HEK293 (cell line): ENCODE measurements at regions not wholly inside any gene's neighbourhood (a gene's known extent, or its start where the extent isn't known, plus 50 kb on each side); places are given as distances from the start of the nearest gene placed in this dataset.

Source experiments
- CTCF ChIP-seq: fragments of 450-650 bp; formaldehyde crosslinking; IDR thresholded peaks from 2 replicates; pipeline ENCODE4 v1.5.1; 2016; ENCODE audit warnings: missing biosample characterization, missing genetic modification characterization
- ZNF311 ChIP-seq: fragments of 450-650 bp; formaldehyde crosslinking; IDR thresholded peaks from 2 replicates; pipeline ENCODE4 v1.5.1; 2017; ENCODE audit warnings: missing biosample characterization, missing genetic modification characterization, borderline replicate concordance
- ZNF394 ChIP-seq: fragments of 450-650 bp; formaldehyde crosslinking; IDR thresholded peaks from 2 replicates; pipeline ENCODE4 v1.5.1; 2016; ENCODE audit warnings: missing biosample characterization, missing genetic modification characterization, mild to moderate bottlenecking, moderate library complexity, borderline replicate concordance
- ZNF626 ChIP-seq: fragments of 450-650 bp; sonication (Bioruptor Pico); formaldehyde crosslinking; IDR thresholded peaks from 2 replicates; pipeline ENCODE4 v1.5.1; 2018; ENCODE audit warnings: missing biosample characterization, missing genetic modification characterization, inconsistent platforms
- TF ChIP-seq, protein P1 (sequence below): fragments of 450-650 bp; formaldehyde crosslinking; IDR thresholded peaks from 2 replicates; pipeline ENCODE4 v1.5.1; 2016; ENCODE audit warnings: missing biosample characterization, missing genetic modification characterization
- TF ChIP-seq, protein P2 (sequence below): fragments of 450-650 bp; formaldehyde crosslinking; IDR thresholded peaks from 2 replicates; pipeline ENCODE4 v1.5.1; 2017; ENCODE audit warnings: missing biosample characterization, mild to moderate bottlenecking, missing genetic modification characterization, moderate library complexity

- TF ChIP-seq ZNF626 (tag by site-specific recombination), result no peak
- no peak for TF ChIP-seq ZNF394 (tag by site-specific recombination)
- no peak for TF ChIP-seq ZNF311
- TF ChIP-seq, protein P1, sequence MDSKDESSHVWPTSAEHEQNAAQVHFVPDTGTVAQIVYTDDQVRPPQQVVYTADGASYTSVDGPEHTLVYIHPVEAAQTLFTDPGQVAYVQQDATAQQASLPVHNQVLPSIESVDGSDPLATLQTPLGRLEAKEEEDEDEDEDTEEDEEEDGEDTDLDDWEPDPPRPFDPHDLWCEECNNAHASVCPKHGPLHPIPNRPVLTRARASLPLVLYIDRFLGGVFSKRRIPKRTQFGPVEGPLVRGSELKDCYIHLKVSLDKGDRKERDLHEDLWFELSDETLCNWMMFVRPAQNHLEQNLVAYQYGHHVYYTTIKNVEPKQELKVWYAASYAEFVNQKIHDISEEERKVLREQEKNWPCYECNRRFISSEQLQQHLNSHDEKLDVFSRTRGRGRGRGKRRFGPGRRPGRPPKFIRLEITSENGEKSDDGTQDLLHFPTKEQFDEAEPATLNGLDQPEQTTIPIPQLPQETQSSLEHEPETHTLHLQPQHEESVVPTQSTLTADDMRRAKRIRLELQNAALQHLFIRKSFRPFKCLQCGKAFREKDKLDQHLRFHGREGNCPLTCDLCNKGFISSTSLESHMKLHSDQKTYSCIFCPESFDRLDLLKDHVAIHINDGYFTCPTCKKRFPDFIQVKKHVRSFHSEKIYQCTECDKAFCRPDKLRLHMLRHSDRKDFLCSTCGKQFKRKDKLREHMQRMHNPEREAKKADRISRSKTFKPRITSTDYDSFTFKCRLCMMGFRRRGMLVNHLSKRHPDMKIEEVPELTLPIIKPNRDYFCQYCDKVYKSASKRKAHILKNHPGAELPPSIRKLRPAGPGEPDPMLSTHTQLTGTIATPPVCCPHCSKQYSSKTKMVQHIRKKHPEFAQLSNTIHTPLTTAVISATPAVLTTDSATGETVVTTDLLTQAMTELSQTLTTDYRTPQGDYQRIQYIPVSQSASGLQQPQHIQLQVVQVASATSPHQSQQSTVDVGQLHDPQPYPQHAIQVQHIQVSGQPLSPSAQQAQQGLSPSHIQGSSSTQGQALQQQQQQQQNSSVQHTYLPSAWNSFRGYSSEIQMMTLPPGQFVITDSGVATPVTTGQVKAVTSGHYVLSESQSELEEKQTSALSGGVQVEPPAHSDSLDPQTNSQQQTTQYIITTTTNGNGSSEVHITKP, result no peak
- TF ChIP-seq, protein P2, sequence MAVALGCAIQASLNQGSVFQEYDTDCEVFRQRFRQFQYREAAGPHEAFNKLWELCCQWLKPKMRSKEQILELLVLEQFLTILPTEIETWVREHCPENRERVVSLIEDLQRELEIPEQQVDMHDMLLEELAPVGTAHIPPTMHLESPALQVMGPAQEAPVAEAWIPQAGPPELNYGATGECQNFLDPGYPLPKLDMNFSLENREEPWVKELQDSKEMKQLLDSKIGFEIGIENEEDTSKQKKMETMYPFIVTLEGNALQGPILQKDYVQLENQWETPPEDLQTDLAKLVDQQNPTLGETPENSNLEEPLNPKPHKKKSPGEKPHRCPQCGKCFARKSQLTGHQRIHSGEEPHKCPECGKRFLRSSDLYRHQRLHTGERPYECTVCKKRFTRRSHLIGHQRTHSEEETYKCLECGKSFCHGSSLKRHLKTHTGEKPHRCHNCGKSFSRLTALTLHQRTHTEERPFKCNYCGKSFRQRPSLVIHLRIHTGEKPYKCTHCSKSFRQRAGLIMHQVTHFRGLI, result no peak
- no peak for TF ChIP-seq CTCF
Measured at GRCh38 chr2:60119778-60120177, 433.7 kb downstream of the BCL11A start.
